ENCODE measurements at regions not wholly inside any gene's neighbourhood (a gene's known extent, or its start where the extent isn't known, plus 50 kb on each side); places are given as distances from the start of the nearest gene placed in this dataset.

GRCh38 chr1:194469282-194469681, 1282.9 kb upstream of the B3GALT2 start:
- H3K36me3 ChIP-seq (ENCODE audit: control insufficient read depth in 3 of 3, insufficient read depth in 3 of 3, low read length in 3 of 3) = no peaks in the 10 kb centered on the region
- no peaks in the 10 kb centered on the region for H3K27me3 ChIP-seq (ENCODE audit: control insufficient read depth in 3 of 3, insufficient read depth in 3 of 3, low read length in 3 of 3)
- no peaks in the 10 kb centered on the region for H3K4me1 ChIP-seq (ENCODE audit: control insufficient read depth in 3 of 3, insufficient read depth in 3 of 3, low read length in 3 of 3)
- H3K9ac ChIP-seq (ENCODE audit: low read depth in 1 of 3, low read length in 3 of 3) = no peak overlapping the region
- H3K4me3 ChIP-seq (ENCODE audit: low read length in 3 of 3) = no peak overlapping the region
- no peak overlapping the region for H3K27ac ChIP-seq (ENCODE audit: low read depth, low read length)
- H3K9me3 ChIP-seq (ENCODE audit: control insufficient read depth in 3 of 3, low read length in 3 of 3) = no peaks in the 10 kb centered on the region

GRCh38 chr1:194466706-194467105, 1280.3 kb upstream of the B3GALT2 start:
- Histone ChIP-seq H3K27ac (ENCODE audit: low read depth, low read length) (no peak overlapping the region), H3K36me3 (ENCODE audit: control insufficient read depth in 3 of 3, insufficient read depth in 3 of 3, low read length in 3 of 3) (no peaks in the 10 kb centered on the region), H3K27me3 (ENCODE audit: control insufficient read depth in 3 of 3, insufficient read depth in 3 of 3, low read length in 3 of 3) (no peaks in the 10 kb centered on the region), H3K9ac (ENCODE audit: low read depth in 1 of 3, low read length in 3 of 3) (no peak overlapping the region), H3K4me3 (ENCODE audit: low read length in 3 of 3) (no peak overlapping the region), H3K9me3 (ENCODE audit: control insufficient read depth in 3 of 3, low read length in 3 of 3) (no peaks in the 10 kb centered on the region), H3K4me1 (ENCODE audit: control insufficient read depth in 3 of 3, insufficient read depth in 3 of 3, low read length in 3 of 3) (no peaks in the 10 kb centered on the region)

- Histone ChIP-seq H3K36me3 (ENCODE audit: control insufficient read depth in 3 of 3, insufficient read depth in 3 of 3, low read length in 3 of 3) (no peaks in the 10 kb centered on the region), H3K4me3 (ENCODE audit: low read length in 3 of 3) (no peak overlapping the region), H3K27ac (ENCODE audit: low read depth, low read length) (no peak overlapping the region), H3K4me1 (ENCODE audit: control insufficient read depth in 3 of 3, insufficient read depth in 3 of 3, low read length in 3 of 3) (no peaks in the 10 kb centered on the region), H3K9me3 (ENCODE audit: control insufficient read depth in 3 of 3, low read length in 3 of 3) (peaks cover 0 to under 1% (median 0%) of the 10 kb centered on the region in 3 donors), H3K27me3 (ENCODE audit: control insufficient read depth in 3 of 3, insufficient read depth in 3 of 3, low read length in 3 of 3) (no peaks in the 10 kb centered on the region), H3K9ac (ENCODE audit: low read depth in 1 of 3, low read length in 3 of 3) (no peak overlapping the region)
Observed at GRCh38 chr1:194447636-194448035, 1261.2 kb upstream of the B3GALT2 start.

- no peaks in the 10 kb centered on the region for H3K9me3 ChIP-seq (ENCODE audit: control insufficient read depth in 3 of 3, low read length in 3 of 3)
- H3K4me1 ChIP-seq (ENCODE audit: control insufficient read depth in 3 of 3, insufficient read depth in 3 of 3, low read length in 3 of 3) = no peaks in the 10 kb centered on the region
- no peak overlapping the region for H3K4me3 ChIP-seq (ENCODE audit: low read length in 3 of 3)
- H3K9ac ChIP-seq (ENCODE audit: low read depth in 1 of 3, low read length in 3 of 3) = no peak overlapping the region
- no peaks in the 10 kb centered on the region for H3K36me3 ChIP-seq (ENCODE audit: control insufficient read depth in 3 of 3, insufficient read depth in 3 of 3, low read length in 3 of 3)
- H3K27ac ChIP-seq (ENCODE audit: low read depth, low read length) = no peak overlapping the region
- H3K27me3 ChIP-seq (ENCODE audit: control insufficient read depth in 3 of 3, insufficient read depth in 3 of 3, low read length in 3 of 3) = no peaks in the 10 kb centered on the region
Observed at GRCh38 chr1:194445244-194445643, 1258.8 kb upstream of the B3GALT2 start.

GRCh38 chr1:194442901-194443575, 1256.6 kb upstream of the B3GALT2 start:
- no peaks in the 10 kb centered on the region for H3K27me3 ChIP-seq (ENCODE audit: control insufficient read depth in 3 of 3, insufficient read depth in 3 of 3, low read length in 3 of 3)
- H3K9me3 ChIP-seq (ENCODE audit: control insufficient read depth in 3 of 3, low read length in 3 of 3) = no peaks in the 10 kb centered on the region
- H3K27ac ChIP-seq (ENCODE audit: low read depth, low read length) = no peak overlapping the region
- H3K4me1 ChIP-seq (ENCODE audit: control insufficient read depth in 3 of 3, insufficient read depth in 3 of 3, low read length in 3 of 3) = no peaks in the 10 kb centered on the region
- no peak overlapping the region for H3K9ac ChIP-seq (ENCODE audit: low read depth in 1 of 3, low read length in 3 of 3)
- no peaks in the 10 kb centered on the region for H3K36me3 ChIP-seq (ENCODE audit: control insufficient read depth in 3 of 3, insufficient read depth in 3 of 3, low read length in 3 of 3)
- H3K4me3 ChIP-seq (ENCODE audit: low read length in 3 of 3) = no peak overlapping the region

- no peak overlapping the region for H3K27ac ChIP-seq (ENCODE audit: low read depth, low read length)
- no peaks in the 10 kb centered on the region for H3K36me3 ChIP-seq (ENCODE audit: control insufficient read depth in 3 of 3, insufficient read depth in 3 of 3, low read length in 3 of 3)
- no peak overlapping the region for H3K4me3 ChIP-seq (ENCODE audit: low read length in 3 of 3)
- no peaks in the 10 kb centered on the region for H3K9me3 ChIP-seq (ENCODE audit: control insufficient read depth in 3 of 3, low read length in 3 of 3)
- H3K27me3 ChIP-seq (ENCODE audit: control insufficient read depth in 3 of 3, insufficient read depth in 3 of 3, low read length in 3 of 3) = no peaks in the 10 kb centered on the region
- H3K4me1 ChIP-seq (ENCODE audit: control insufficient read depth in 3 of 3, insufficient read depth in 3 of 3, low read length in 3 of 3) = no peaks in the 10 kb centered on the region
- no peak overlapping the region for H3K9ac ChIP-seq (ENCODE audit: low read depth in 1 of 3, low read length in 3 of 3)
Observed at GRCh38 chr1:194437135-194437534, 1250.7 kb upstream of the B3GALT2 start.

GRCh38 chr1:194431121-194431520, 1244.7 kb upstream of the B3GALT2 start:
- H3K4me1 ChIP-seq (ENCODE audit: control insufficient read depth in 3 of 3, insufficient read depth in 3 of 3, low read length in 3 of 3) = no peaks in the 10 kb centered on the region

GRCh38 chr1:194420706-194421105, 1234.3 kb upstream of the B3GALT2 start:
- Histone ChIP-seq H3K4me1 (ENCODE audit: control insufficient read depth in 3 of 3, insufficient read depth in 3 of 3, low read length in 3 of 3) (no peaks in the 10 kb centered on the region), H3K27ac (ENCODE audit: low read depth, low read length) (no peak overlapping the region), H3K27me3 (ENCODE audit: control insufficient read depth in 3 of 3, insufficient read depth in 3 of 3, low read length in 3 of 3) (no peaks in the 10 kb centered on the region), H3K9ac (ENCODE audit: low read depth in 1 of 3, low read length in 3 of 3) (no peak overlapping the region), H3K4me3 (ENCODE audit: low read length in 3 of 3) (no peak overlapping the region), H3K9me3 (ENCODE audit: control insufficient read depth in 3 of 3, low read length in 3 of 3) (peaks cover 2 to 6% (median 4%) of the 10 kb centered on the region in 3 donors), H3K36me3 (ENCODE audit: control insufficient read depth in 3 of 3, insufficient read depth in 3 of 3, low read length in 3 of 3) (no peaks in the 10 kb centered on the region)

More at GRCh38 chr1:194431121-194431520, 1244.7 kb upstream of the B3GALT2 start:
- no peak overlapping the region for H3K27ac ChIP-seq (ENCODE audit: low read depth, low read length)
- no peak overlapping the region for H3K4me3 ChIP-seq (ENCODE audit: low read length in 3 of 3)
- H3K9ac ChIP-seq (ENCODE audit: low read depth in 1 of 3, low read length in 3 of 3) = no peak overlapping the region
- H3K36me3 ChIP-seq (ENCODE audit: control insufficient read depth in 3 of 3, insufficient read depth in 3 of 3, low read length in 3 of 3) = no peaks in the 10 kb centered on the region
- H3K27me3 ChIP-seq (ENCODE audit: control insufficient read depth in 3 of 3, insufficient read depth in 3 of 3, low read length in 3 of 3) = no peaks in the 10 kb centered on the region
- no peaks in the 10 kb centered on the region for H3K9me3 ChIP-seq (ENCODE audit: control insufficient read depth in 3 of 3, low read length in 3 of 3)

- no peak overlapping the region for H3K9ac ChIP-seq (ENCODE audit: low read depth in 1 of 3, low read length in 3 of 3)
- H3K27ac ChIP-seq (ENCODE audit: low read depth, low read length) = no peak overlapping the region
- H3K27me3 ChIP-seq (ENCODE audit: control insufficient read depth in 3 of 3, insufficient read depth in 3 of 3, low read length in 3 of 3) = no peaks in the 10 kb centered on the region
- H3K4me3 ChIP-seq (ENCODE audit: low read length in 3 of 3) = no peak overlapping the region
- H3K36me3 ChIP-seq (ENCODE audit: control insufficient read depth in 3 of 3, insufficient read depth in 3 of 3, low read length in 3 of 3) = no peaks in the 10 kb centered on the region
- H3K9me3 ChIP-seq (ENCODE audit: control insufficient read depth in 3 of 3, low read length in 3 of 3) = peaks cover 2 to 6% (median 4%) of the 10 kb centered on the region in 3 donors
- no peaks in the 10 kb centered on the region for H3K4me1 ChIP-seq (ENCODE audit: control insufficient read depth in 3 of 3, insufficient read depth in 3 of 3, low read length in 3 of 3)
Observed at GRCh38 chr1:194419721-194420120, 1233.3 kb upstream of the B3GALT2 start.

- Histone ChIP-seq H3K9ac (ENCODE audit: low read depth in 1 of 3, low read length in 3 of 3) (no peak overlapping the region), H3K4me1 (ENCODE audit: control insufficient read depth in 3 of 3, insufficient read depth in 3 of 3, low read length in 3 of 3) (no peaks in the 10 kb centered on the region), H3K4me3 (ENCODE audit: low read length in 3 of 3) (no peak overlapping the region), H3K27ac (ENCODE audit: low read depth, low read length) (no peak overlapping the region), H3K36me3 (ENCODE audit: control insufficient read depth in 3 of 3, insufficient read depth in 3 of 3, low read length in 3 of 3) (no peaks in the 10 kb centered on the region), H3K27me3 (ENCODE audit: control insufficient read depth in 3 of 3, insufficient read depth in 3 of 3, low read length in 3 of 3) (no peaks in the 10 kb centered on the region), H3K9me3 (ENCODE audit: control insufficient read depth in 3 of 3, low read length in 3 of 3) (no peaks in the 10 kb centered on the region)
Observed at GRCh38 chr1:194410756-194411155, 1224.3 kb upstream of the B3GALT2 start.
